ENCODE measurements at regions not wholly inside any gene's neighbourhood (a gene's known extent, or its start where the extent isn't known, plus 50 kb on each side); places are given as distances from the start of the nearest gene placed in this dataset.

DNA sequence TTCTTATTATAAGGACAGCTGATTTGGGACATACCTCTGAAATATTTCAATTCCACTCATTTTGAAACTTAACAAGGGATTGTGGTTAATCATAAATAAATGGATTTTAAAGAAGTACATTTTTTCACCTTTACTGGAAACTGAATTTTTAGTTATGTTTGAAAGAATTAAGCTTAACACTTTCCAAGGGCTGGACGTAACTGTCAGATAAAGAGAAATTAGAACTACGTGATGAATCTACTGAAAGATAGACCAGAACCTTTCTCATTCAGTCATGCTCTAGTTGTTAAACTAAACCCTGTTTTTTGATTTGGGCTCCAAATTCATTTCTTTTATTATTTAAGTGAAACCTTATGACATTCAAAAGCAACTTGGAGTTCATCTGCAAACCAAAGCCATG is 1892.1 kb upstream of the SEL1L start:
- TF ChIP-seq, protein P1, sequence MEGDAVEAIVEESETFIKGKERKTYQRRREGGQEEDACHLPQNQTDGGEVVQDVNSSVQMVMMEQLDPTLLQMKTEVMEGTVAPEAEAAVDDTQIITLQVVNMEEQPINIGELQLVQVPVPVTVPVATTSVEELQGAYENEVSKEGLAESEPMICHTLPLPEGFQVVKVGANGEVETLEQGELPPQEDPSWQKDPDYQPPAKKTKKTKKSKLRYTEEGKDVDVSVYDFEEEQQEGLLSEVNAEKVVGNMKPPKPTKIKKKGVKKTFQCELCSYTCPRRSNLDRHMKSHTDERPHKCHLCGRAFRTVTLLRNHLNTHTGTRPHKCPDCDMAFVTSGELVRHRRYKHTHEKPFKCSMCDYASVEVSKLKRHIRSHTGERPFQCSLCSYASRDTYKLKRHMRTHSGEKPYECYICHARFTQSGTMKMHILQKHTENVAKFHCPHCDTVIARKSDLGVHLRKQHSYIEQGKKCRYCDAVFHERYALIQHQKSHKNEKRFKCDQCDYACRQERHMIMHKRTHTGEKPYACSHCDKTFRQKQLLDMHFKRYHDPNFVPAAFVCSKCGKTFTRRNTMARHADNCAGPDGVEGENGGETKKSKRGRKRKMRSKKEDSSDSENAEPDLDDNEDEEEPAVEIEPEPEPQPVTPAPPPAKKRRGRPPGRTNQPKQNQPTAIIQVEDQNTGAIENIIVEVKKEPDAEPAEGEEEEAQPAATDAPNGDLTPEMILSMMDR (IDR thresholded peaks at IDR 0.05), result no peak
- TF ChIP-seq POLR2A (IDR thresholded peaks at IDR 0.05), result no peak
- TF ChIP-seq POLR2AphosphoS5 (IDR thresholded peaks at IDR 0.05), result no peak

Measured in prostate gland (tissue), 2 donors.